ENCODE measurements at regions not wholly inside any gene's neighbourhood (a gene's known extent, or its start where the extent isn't known, plus 50 kb on each side); places are given as distances from the start of the nearest gene placed in this dataset.
"Not testable (repeated sequence)": the region's sequence is repeated elsewhere in the genome, so short reads cannot be mapped to it uniquely, and the experiment has no call there.

DNA sequence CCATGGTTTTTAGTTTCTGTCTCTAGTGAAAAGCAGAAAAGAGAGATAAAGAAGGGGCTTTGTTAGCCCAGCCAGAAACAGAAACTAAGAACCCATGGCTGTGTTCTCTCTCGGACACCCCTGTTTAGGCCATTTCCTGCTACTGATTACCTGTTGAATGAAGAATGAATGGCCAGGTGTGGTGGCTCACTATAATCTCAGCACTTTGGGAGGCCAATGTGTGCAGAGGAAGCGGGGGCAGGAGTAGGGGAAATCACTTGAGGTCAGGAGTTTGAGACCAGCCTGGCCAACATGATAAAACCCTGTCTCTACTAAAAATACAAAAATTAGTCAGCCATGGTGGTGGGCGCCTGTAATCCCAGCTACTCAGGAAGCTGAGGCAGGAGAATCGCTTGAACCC lies 93.8 kb upstream of the MSH6 start:
- not testable (repeated sequence) for DNase-seq

DNA sequence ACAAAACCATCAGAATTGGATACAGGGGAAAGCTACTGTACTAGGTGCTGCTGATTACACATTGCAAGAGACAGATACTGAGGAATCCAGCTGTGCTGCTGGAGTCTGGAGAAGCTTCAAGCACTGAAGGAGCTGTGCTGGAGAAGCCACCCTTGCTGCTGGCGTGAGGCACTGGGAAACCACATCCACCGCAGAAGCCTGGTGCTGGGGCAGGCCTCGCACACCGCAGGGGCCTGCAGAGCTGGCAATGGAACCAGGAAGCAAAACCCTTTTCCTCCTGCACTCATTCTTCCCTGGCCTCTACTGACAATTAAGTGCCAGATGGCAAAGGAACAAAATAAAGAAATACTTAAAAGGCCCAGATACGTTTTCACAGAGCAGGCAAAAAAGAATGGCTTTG lies 94.4 kb upstream of the MSH6 start:
- no peak for DNase-seq

DNA sequence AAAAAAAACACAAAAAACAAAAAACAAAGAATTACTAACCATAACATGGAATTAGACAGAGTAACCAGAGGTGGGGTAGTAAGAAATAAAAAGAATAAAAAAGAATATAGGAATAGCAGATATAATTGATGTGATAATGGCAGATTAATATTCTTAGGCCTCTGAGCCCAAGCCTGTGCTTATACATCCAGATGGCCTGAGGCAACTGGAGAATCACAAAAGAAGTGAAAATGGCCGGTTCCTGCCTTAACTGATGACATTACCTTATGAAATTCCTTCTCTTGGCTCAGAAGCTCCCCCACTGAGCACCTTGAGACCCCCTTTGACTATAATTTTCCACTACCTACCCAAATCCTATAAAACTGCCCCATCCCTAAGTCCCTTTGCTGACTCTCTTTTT lies 95.1 kb upstream of the MSH6 start:
- no peak for DNase-seq

DNA sequence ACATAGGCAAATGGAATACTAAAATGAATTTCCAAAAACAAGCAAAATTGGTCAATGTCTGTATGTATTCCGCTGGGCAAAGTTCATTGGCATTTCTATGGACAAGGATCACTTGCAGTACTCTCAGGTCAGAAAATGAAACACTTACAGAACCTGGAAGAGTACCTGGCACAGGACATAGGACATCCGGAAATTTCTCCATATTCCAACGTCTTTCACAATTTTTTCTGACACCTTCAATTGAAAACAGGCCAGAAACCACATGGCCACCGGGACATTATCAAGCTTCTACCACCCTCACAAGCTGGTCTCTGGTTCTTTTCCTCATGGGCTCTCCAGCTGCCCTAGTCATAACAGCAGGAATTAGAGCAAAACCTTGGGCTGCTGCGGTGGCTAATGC lies 96.9 kb upstream of the MSH6 start:
- no peak for DNase-seq

DNA sequence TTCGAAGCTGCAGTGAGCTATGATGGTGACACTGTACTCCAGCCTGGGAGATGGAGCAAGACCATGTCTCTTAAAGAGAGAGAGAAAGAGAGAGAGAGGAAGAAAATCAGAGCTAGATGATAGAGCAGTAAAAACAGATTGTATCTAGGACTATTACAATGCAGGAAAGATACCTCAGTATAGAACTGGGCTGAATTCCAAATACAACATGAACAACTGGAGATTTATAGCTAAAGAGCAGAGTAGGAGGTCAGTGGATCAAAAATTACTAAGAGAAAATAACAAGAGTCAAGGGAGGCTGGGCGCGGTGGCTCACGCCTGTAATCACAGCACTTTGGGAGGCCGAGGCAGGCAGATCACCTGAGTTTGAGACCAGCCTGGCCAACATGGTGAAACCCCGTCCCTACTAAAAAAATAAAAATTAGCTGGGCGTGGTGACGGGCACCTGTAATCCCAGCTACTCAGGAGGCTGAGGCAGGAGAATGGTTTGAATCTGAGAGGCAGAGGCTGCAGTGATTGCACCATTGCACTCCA lies 100.7 kb upstream of the MSH6 start:
- DNase-seq, result no peak

DNA sequence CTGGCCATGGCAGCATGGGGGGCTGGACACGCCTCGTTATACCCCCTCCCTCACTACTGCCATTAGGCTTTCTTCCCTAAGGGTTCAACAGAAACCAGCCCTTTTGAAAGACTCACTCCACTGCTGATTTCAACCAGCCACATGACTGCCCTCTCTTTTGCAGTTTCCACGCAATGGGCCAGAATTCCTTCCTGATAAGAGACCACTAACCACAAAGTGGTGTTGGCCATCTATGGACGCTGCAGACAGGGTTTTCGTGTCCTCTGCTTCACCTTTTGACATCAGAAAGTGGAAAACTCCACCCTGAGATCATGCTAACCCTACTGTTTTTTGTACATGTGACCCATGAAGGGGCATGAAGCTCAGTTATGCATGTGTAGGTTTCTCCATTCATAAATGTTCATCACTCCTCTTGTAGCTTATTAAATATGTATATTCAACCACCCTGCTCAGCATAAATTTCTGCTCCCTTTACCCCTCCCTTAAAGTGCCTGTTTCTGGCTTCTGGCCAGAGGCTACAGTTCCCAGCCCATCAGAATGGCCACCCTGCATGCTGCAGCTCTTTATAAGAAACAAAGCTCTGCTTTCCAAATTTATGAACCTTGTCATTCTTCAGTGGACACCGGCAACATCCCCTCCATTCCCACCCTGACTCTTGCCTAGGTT lies 105.6 kb upstream of the KCNK12 start:
- DNase-seq, result no peak

DNA sequence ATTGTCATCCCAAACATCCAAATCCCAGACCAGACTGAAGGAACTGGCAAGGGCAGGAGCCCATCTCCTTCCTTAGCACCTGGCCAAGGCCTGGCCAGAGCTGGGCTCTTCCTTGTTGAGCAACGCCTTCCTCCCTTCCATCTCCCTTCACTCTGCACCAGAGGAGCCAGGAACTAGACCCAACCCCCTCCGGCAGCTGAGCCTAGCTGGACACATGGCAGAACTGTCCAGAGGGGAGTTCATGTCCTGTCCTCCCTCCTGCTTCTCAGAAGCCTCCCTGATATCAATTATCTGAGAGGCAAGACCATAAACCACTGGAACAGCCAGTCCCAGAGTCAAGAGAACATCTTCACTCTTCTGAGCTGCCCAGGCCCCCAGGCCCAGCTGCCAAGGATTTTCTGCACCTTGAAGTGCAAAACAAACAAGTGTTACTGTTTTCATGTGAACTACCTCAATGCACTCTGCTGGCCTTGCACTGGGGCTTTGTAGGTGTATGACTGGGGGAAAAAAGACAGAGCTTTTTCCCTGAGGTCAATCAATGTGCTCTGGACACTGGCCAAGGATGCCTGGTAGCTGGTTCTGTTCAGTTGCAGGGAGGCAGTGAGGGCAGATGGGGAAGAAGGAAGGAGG lies 104.5 kb upstream of the KCNK12 start:
- no peak for DNase-seq

DNA sequence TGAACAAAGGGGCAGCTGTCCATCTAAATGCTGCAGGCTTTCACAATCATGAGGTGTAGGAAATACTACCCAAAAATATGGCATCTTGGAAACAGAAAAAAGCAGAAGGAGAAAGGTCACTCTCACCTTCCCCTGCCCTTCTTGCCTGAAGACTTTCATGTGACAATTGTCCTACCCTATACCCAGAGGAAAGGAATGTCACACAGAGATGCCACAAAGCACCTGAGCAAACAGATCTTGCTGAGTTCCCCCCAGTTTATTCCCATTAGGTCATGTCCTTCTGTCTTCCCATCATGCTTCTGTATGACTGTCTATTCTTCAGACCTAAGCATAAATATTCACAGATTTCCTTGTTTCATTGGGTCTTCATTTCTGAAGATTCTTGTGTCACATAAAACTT lies 95.5 kb upstream of the KCNK12 start:
- no peak for DNase-seq

DNA sequence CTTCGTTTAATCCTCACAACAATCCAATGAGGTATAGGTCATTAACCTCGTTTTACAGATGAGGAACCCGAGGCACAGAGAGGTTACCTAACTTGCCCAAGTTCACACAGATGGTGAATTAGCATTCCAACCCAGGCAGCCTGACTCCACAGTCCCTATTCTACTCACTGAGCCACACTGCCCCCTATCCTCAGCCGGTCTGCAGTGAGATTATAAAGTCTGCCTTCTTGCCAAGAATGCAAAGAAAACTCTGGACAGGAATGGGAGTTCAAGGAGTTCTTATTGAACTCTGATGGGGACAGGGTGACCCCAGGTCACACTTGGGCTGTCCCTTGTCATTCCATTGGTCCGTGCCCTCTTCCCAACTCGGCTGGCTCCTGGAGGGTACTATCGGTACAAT lies 94.0 kb upstream of the KCNK12 start:
- DNase-seq, result no peak

DNA sequence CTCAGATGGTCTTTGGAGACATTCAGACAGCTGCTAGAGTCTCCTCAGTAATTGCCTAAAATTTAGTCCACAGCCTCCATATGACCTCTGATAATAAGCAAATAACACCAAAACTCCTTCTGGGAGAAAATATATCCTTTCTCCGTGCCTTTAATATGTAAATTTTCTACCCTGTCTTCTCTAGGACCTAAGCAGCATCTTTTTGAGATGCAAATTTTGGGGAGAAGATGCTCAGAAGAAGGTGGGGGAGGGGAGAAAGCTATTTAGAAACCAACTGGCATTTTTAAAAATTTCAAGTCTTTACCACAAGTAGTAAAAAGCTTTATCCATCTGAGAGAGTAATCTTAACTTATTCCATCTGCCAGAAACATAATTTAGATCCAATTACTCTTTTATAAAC lies 91.8 kb upstream of the KCNK12 start:
- DNase-seq, result no peak

DNA sequence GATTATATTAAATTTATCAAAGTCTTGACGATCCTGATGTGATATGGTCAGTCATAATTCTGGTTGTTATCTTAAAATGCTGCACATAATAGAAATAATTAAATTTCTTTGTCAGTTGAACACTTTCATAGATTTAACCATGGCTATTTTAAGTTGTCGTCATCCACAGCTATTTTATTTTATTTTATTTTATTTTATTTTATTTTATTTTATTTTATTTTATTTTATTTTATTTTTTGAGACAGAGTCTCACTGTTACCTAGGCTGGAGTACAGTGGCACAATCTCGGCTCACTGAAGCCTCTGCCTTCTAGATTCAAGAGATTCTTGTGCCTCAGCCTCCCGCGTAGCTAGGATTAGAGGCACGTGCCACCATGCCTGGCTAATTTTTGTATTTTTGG lies 90.5 kb upstream of the KCNK12 start:
- no peak for DNase-seq

DNA sequence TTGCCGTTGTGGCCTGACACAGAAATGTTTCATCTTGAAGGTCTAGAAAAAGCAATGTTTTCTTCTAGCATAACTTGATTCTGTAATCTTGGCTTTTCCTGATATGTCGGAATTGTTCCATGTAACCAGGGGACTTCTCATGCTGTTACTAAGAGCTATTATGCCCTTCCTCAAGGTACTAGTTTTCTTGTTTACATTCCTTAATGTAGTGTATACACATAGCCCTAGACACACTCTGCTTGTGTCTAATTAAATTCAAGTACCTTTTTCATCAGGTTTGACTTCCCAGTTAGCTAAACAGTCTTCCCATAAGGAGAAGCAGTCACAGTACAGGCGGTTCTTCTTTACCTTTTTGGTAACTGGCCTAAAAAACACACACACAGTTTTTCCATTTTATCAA lies 89.4 kb upstream of the KCNK12 start:
- DNase-seq, result no peak

DNA sequence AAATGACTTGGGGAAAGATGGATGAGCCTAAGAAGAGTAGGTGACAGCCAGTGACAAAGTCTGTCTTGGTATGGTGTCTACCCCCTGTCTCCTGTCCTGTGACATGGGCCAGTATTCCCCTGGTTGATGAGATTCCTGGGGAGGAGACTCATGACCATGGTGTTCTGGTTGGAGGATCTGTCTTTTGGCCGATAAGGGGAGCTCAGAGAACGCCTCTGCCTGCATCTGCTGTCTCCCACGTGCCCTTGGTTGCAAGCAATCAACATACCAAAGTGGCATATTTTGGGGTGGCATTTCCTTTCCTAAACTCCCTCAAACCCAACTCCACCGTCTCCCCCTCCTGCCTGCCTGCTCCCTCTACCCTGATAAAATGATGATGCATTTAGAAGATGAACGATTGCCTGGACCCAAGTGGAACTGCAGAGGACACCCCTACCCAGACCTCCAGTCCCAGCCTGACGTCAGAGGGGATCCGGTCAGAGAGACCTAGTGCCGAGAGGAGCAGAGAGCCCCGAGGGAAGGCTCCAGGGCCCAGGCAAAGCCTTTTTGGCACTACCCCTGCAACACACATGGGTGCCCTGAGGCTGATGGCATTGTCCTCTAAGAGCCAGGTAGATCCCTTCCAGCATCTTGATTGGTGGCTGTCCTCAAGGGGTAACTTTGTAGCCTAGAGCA lies 88.0 kb upstream of the KCNK12 start:
- no peak for DNase-seq

DNA sequence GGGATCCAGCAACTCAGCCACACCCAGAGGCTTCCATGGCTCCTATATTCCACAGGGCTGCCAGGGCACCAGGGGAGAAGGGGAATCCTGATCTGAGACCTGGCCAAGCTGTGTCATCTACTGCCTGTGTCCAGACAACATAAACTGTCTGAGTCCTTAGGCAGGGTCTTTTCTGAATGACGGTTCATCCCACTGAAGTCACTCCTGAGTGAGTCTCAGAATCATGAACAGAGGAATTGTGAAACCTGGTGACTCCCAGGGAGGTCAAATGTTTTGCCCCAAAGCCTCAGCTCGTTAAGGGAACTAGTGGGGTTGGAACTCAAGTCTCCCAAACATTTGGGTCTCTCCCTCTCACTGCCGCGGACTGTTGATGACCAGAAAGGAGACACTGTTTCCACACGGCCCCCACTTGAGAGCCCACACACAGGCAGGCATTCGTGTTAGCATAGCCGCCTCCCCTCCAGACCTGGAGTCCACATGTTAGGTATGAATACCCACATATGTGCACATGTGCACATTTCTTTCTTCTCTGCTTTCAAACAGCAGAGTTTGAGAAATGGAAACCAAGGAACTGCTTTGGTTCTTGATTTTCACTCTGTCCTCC lies 87.2 kb upstream of the KCNK12 start:
- DNase-seq, result no peak

DNA sequence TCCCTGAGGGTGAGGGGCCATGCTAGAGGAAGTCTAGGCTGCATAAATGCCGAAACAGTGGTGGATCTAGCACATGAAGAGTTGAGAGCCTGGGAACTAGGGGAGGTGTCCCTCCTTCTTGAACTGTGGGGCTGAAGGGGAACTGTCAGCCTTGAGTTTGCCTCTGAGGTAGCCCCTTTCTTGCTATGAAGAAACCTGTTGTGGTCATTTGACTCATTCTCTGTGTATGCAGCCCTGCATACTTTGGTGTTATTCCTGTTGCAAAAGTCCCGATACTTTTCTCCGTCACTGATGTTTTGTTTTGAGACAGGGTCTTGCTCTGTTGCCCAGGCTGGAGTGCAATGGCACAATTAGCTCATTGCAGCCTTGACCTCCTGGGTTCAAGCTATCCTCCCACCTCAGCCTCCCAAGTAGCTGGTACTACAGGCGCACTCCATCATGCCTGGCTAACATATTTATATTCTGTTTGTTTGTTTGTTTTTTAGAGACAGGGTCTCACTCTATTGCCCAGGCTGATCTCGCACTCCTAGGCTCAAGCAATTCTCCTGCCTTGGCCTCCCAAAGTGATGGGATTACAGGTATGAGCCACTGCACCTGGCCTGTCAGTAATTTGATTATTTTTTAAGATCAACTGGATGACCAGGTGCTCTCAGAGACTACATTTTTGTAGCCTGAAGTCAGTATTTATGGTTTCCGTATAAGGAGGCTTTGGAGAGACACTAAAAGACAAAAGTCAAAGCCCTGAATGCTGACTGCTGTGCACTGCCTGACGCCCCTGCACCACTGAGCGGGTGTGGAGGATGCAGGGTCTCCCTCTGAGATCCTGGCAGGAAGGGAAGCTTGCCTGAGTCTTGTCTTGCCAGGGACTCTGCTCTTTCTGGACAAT lies 86.2 kb upstream of the KCNK12 start:
- no peak for DNase-seq

DNA sequence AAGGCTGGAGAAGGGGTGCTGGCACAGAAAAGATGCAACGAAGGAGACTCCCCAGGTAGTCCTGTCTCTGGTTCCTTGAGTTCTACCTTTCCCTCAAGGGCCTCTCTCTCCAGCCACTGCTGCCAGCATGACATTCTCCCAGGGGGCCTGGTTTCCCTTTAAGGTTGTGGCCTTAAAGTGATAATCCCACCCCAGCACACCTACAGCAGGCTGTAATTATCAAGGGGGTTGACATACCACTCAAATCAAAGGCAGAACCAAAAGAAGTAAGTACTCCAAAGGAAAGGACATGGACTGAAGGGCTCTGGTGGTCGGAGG lies 84.7 kb upstream of the KCNK12 start:
- DNase-seq, result no peak

DNA sequence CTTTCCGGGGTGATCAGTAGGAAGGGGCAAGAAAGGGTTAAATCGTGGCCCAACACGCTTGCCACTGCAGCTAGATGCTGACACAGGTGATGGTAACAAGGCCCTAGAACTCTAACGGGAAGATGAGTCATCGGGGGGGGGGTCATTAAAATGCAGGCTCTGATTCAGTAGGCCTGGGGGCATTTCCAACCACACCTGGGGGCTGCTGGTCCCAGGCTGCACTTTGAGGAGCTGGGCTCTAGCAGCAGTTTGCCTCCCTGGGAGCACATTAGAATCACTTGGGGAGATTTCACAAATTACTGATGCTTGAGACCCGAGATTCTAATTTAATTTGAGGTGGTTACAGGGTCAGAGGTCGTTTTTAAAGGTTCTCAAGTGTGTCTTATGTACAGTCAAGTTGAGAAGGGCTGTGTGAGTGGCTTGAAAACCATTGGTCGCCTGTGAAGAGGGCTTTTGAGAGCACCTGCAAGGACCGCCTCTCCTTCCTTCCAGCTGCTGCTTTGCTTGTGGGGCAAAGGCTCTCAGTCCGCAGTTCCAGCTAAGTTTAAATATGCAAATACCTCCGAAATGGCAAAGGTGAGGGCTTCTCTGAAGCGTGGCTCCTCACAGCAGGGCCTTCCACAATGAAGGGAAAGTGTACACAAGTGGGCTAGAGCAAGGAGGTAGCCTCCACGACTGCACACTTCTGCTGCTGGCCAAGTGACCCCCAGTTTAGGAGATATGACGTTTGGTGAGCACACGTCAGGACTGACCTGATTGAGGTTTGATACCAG lies 84.2 kb upstream of the KCNK12 start:
- DNase-seq, result no peak

DNA sequence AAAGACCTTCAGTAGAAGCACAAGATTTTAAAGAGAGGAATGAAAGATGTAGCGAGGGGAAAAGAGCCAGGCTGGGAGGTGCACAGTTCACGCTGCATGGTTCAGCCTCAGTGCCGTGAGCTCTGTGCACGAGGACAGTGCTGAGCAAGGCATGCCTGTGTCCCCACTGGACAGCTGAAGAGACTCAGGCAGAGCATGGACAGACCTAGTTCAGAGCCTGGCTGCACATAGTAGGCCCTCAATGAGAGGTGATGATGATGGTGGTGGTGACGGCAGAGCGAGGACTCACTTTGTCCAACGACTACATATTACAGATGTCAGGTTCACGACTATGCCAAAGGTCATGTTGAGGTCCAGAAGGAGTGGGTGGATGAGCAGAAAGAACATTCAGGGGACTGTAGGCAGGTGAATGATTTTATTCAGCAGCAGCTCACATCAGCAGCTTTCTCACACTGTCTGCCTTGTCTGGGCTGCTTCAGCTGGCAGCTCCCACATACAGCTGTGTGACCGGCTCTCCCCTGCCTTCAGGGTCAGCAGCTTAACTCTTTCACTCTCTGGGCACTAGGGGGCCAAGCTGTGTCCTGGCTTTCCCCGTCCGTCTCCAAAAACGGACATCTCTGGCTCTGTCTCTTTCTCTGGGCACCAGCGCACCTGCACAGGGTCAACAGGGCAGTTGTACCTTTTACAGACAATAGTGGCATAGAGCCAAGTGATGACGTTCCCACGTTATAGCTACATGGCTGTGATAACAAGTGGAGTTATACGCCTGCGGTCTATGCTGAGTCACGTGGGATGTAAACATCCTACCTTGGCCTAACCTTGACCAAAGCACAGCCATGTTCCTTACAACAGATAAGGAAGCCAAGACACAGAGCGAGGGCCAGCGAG lies 83.4 kb upstream of the KCNK12 start:
- no peak for DNase-seq

DNA sequence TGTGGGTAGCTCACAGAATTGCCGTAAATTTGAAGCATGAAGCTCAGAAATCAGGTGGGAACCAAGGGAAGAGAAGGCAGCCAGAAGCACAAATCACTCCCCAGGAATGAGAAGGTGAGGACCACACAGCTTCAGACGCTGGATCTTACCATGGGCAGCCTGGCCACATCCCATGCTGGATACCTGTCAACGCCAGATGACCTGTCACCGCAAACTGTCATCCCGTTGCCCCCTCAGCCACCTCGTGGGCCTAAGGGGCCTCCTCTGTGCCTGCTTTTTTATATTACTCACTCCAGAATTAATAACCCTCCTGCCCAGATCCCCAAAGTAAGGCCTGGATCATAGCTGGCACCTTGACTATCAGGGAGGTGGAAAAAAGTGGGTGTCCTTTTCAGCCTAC lies 82.3 kb upstream of the KCNK12 start:
- DNase-seq, result no peak

DNA sequence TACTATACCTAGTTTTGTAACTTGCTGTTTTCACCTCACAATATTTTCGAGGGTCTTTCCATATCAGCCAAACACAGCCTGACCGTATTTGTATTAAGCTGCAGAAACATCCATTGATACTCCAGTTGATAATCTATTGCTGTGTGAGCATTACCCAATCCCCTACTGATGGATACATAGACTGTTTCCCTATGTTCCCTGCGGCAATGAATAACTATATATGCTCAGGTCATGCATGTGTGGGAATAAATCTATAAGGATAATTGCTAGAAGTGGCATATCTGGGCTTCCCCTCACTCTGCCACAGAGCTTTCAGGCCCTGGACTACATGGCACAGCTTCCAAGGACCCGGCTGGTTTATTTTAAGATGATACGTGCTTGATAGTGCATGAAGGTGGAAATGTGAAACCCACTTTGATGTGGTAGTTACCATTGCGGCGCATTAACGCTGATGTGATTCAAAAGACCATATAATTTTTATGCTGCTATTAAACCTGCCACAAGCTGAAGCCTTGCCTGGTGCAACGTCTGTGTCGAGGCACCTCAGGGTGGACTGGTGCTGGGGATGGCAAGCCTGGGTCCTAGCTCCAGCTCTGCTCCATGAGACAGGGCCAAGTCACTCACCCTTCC lies 81.4 kb upstream of the KCNK12 start:
- no peak for DNase-seq

DNA sequence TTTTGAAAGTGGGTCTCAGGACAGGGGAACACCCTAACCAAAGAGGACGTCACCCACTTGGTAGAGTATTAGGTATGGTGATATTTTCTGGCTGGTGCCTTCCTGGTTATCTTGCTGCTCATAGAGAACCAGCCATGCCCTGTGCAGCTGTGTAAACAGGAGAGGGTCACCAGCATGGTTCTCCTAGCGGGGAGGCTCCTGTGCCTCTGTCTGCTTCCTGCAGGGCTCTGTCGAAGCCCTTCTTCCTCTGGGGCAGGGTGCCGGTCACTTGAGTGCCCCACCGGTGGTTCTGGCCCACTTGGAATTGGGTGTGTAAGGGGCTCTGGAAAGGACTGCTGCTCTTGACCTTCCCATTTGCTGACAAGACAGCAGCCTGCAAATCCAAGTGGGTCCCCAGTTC lies 80.5 kb upstream of the KCNK12 start:
- DNase-seq, result no peak
